K562 (cell line): ENCODE measurements at regions not wholly inside any gene's neighbourhood (a gene's known extent, or its start where the extent isn't known, plus 50 kb on each side); places are given as distances from the start of the nearest gene placed in this dataset.

Source experiments
- ADNP ChIP-seq: fragments of 200-800 bp; sonication (Bioruptor generic); IDR thresholded peaks from 2 replicates; pipeline ENCODE4 v1.6.1; 2016; ENCODE audit warnings: missing genetic modification characterization, missing compliant biosample characterization
- ATF3 ChIP-seq, 2 experiments: fragments of 450-650 bp in 1 of 2; sonication (generic) in 1 of 2; formaldehyde crosslinking in 1 of 2; IDR thresholded peaks in 1 of 2; conservative IDR thresholded peaks in 1 of 2; 2 replicates each; pipeline versions ENCODE4 v1.6.1 to v1.8.1; 2016 to 2023; ENCODE audit warnings: mild to moderate bottlenecking in 2 of 2, moderate library complexity in 2 of 2, inconsistent platforms in 1 of 2, missing genetic modification reagents in 1 of 2
- BCL6 ChIP-seq: fragments of 250-450 bp; sonication (Bioruptor Pico); IDR thresholded peaks from 2 replicates; pipeline ENCODE4 v1.4.0; 2020
- EP400 ChIP-seq: fragments of 450-650 bp; IDR thresholded peaks from 2 replicates; pipeline ENCODE4 v1.6.1; 2017; ENCODE audit warnings: antibody characterized with exemption, mild to moderate bottlenecking, moderate library complexity
- FOXP1 ChIP-seq: sonication (generic); formaldehyde crosslinking; IDR thresholded peaks from 2 replicates; pipeline ENCODE4 v1.8.0; 2022; ENCODE audit warnings: mild to moderate bottlenecking, missing genetic modification reagents
- HCFC1 ChIP-seq: IDR thresholded peaks from 2 replicates; pipeline ENCODE4 v1.6.1; 2012; ENCODE audit warnings: low read depth, low read length, improper control_type of control experiment
- LCOR ChIP-seq: sonication (generic); formaldehyde crosslinking; IDR thresholded peaks from 2 replicates; pipeline ENCODE4 v1.8.0; 2022; ENCODE audit warnings: mild to moderate bottlenecking, missing genetic modification reagents
- NR2C1 ChIP-seq, 2 experiments: fragments of 450-650 bp; IDR thresholded peaks; 2 replicates each; pipeline ENCODE4 v1.6.1; 2017; ENCODE audit warnings: mild to moderate bottlenecking in 2 of 2, antibody characterized with exemption in 1 of 2, inconsistent platforms in 1 of 2, missing compliant biosample characterization in 1 of 2, missing genetic modification characterization in 1 of 2
- SMAD4 ChIP-seq: fragments of 250-450 bp; sonication (Bioruptor Pico); conservative IDR thresholded peaks from 2 replicates; pipeline ENCODE4 v1.8.0; 2021; ENCODE audit warnings: inconsistent platforms, mild to moderate bottlenecking, moderate library complexity
- SRF ChIP-seq, 2 experiments: fragments of 250-450, 450-650 bp in 1 of 2; sonication (Bioruptor Pico) in 1 of 2; sonication (generic) in 1 of 2; formaldehyde crosslinking; IDR thresholded peaks; 2 replicates each; pipeline versions ENCODE4 v1.5.0 to v1.5.1; 2020 to 2022; ENCODE audit warnings: mild to moderate bottlenecking in 1 of 2, missing genetic modification reagents in 1 of 2
- ZNF311 ChIP-seq: fragments of 250-450 bp; sonication (Bioruptor Pico); IDR thresholded peaks from 2 replicates; pipeline ENCODE4 v1.4.0; 2020; ENCODE audit warnings: mild to moderate bottlenecking, moderate library complexity
- ZNF398 ChIP-seq: fragments of 250-450 bp; sonication (Bioruptor Pico); IDR thresholded peaks from 2 replicates; pipeline ENCODE4 v1.8.0; 2021; ENCODE audit warnings: moderate library complexity, mild to moderate bottlenecking, inconsistent platforms
- TF ChIP-seq, protein P1 (sequence below), 3 experiments: IDR thresholded peaks in 2 of 3; conservative IDR thresholded peaks in 1 of 3; 2 replicates each; pipeline ENCODE4 v1.5.1; 2011 to 2012; ENCODE audit warnings: low read length in 3 of 3, mild to moderate bottlenecking in 3 of 3, control low read depth in 2 of 3, improper control_type of control experiment in 1 of 3, inconsistent platforms in 1 of 3, low read depth in 1 of 3, mixed read lengths in 1 of 3, moderate library complexity in 1 of 3; ENCODE audit not compliant: insufficient read depth in 2 of 3
- TF ChIP-seq, protein P2 (sequence below): fragments of 450-650 bp; IDR thresholded peaks from 2 replicates; pipeline ENCODE4 v1.6.1; 2016; ENCODE audit warnings: mild to moderate bottlenecking
- TF ChIP-seq, protein P3 (sequence below): sonication (generic); formaldehyde crosslinking; IDR thresholded peaks from 2 replicates; pipeline ENCODE4 v1.8.0; 2022; ENCODE audit warnings: mild to moderate bottlenecking, low read depth, missing genetic modification reagents

DNA sequence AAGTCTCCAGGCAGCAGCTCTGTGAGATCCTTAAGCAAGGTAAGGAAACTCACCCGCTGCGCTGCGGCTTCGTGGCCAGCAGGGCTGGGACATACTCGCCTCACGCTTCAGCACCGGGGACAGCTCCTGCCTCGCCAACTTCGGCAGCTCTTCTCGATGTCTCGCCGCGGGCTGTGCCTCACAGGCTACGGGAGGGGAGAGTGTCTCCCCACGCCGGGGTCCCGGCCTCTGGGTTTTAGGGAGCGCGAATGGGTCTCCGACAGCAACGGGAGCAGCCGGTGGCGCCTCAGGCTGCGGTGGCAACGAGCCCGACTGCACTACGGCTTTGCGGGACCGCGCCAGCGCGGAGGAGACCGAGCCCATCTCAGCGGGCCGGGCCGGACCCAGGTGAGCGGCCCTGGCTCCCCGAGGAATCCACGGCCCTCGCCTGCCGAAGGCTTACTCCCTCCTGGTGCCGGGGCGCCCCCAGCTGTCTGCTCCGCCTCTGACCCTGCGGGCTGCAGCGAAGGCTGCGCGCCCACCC is 62.4 kb downstream of the LSM5 start (continued):
- TF ChIP-seq SRF (CRISPR knock-in tag; IDR thresholded peaks at IDR 0.05) = peak in 1 of 2 experiments; percentile 60; a peak in 2 of 4 replicates
- 0 out of 2 replicates have a peak, but pooled peaks have one; percentile 22 for TF ChIP-seq BCL6
- peak; percentile 39; the same call in 1 of the 2 replicates for TF ChIP-seq FOXP1 (CRISPR knock-in tag)
- no peak for TF ChIP-seq NR2C1 (IDR thresholded peaks at IDR 0.05)
- TF ChIP-seq NR2C1 (tag; IDR thresholded peaks at IDR 0.05) = no peak
- TF ChIP-seq SMAD4 = peak; percentile 53; the same call in 1 of the 2 replicates
- TF ChIP-seq, protein P1, sequence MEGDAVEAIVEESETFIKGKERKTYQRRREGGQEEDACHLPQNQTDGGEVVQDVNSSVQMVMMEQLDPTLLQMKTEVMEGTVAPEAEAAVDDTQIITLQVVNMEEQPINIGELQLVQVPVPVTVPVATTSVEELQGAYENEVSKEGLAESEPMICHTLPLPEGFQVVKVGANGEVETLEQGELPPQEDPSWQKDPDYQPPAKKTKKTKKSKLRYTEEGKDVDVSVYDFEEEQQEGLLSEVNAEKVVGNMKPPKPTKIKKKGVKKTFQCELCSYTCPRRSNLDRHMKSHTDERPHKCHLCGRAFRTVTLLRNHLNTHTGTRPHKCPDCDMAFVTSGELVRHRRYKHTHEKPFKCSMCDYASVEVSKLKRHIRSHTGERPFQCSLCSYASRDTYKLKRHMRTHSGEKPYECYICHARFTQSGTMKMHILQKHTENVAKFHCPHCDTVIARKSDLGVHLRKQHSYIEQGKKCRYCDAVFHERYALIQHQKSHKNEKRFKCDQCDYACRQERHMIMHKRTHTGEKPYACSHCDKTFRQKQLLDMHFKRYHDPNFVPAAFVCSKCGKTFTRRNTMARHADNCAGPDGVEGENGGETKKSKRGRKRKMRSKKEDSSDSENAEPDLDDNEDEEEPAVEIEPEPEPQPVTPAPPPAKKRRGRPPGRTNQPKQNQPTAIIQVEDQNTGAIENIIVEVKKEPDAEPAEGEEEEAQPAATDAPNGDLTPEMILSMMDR (IDR thresholded peaks at IDR 0.05 in 2 of 3, conservative IDR thresholded peaks at IDR 0.05 in 1 of 3; ENCODE audit: insufficient read depth in 2 of 3, low read depth in 1 of 3, low read length in 3 of 3) = peak; percentile 36 to 51 (median 49); a peak in 5 of 6 replicates
- TF ChIP-seq, protein P2, sequence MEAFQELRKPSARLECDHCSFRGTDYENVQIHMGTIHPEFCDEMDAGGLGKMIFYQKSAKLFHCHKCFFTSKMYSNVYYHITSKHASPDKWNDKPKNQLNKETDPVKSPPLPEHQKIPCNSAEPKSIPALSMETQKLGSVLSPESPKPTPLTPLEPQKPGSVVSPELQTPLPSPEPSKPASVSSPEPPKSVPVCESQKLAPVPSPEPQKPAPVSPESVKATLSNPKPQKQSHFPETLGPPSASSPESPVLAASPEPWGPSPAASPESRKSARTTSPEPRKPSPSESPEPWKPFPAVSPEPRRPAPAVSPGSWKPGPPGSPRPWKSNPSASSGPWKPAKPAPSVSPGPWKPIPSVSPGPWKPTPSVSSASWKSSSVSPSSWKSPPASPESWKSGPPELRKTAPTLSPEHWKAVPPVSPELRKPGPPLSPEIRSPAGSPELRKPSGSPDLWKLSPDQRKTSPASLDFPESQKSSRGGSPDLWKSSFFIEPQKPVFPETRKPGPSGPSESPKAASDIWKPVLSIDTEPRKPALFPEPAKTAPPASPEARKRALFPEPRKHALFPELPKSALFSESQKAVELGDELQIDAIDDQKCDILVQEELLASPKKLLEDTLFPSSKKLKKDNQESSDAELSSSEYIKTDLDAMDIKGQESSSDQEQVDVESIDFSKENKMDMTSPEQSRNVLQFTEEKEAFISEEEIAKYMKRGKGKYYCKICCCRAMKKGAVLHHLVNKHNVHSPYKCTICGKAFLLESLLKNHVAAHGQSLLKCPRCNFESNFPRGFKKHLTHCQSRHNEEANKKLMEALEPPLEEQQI = peak; percentile 61; the same call in 1 of the 2 replicates
- no peak for TF ChIP-seq ZNF398 (CRISPR knock-in tag)
- 0 out of 2 replicates have a peak, but pooled peaks have one; percentile 34 for TF ChIP-seq HCFC1
- TF ChIP-seq ATF3 (IDR thresholded peaks at IDR 0.05) = no peak
- no peak for TF ChIP-seq ATF3 (CRISPR knock-in tag; conservative IDR thresholded peaks at IDR 0.05)
- no peak for TF ChIP-seq ZNF311 (CRISPR knock-in tag)
- TF ChIP-seq, protein P3, sequence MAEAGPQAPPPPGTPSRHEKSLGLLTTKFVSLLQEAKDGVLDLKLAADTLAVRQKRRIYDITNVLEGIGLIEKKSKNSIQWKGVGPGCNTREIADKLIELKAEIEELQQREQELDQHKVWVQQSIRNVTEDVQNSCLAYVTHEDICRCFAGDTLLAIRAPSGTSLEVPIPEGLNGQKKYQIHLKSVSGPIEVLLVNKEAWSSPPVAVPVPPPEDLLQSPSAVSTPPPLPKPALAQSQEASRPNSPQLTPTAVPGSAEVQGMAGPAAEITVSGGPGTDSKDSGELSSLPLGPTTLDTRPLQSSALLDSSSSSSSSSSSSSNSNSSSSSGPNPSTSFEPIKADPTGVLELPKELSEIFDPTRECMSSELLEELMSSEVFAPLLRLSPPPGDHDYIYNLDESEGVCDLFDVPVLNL (CRISPR knock-in tag) = peak; percentile 83
- no peak for TF ChIP-seq EP400
- peak; percentile 80; the same call in 1 of the 2 replicates for TF ChIP-seq LCOR (CRISPR knock-in tag)
- no peak for TF ChIP-seq ADNP (tag)
